Sigmoid colon (tissue), 6 donors: ENCODE measurements at regions not wholly inside any gene's neighbourhood (a gene's known extent, or its start where the extent isn't known, plus 50 kb on each side); places are given as distances from the start of the nearest gene placed in this dataset.

ENCODE experiments used
- DNase-seq: peaks from one replicate; pipeline ENCODE4 v3.0.0-alpha.2; 2019
- H3K27ac ChIP-seq, 4 donors: fragments of 200-600 bp; sonication (generic); one replicate each; pipeline ENCODE4 v1.5.1; 2016 to 2019; ENCODE audit warnings: mild to moderate bottlenecking in 1 of 4
- H3K27me3 ChIP-seq, 3 donors: fragments of 200-600 bp; sonication (generic); one replicate each; pipeline ENCODE4 v1.5.1; 2019; ENCODE audit warnings: mild to moderate bottlenecking in 1 of 3
- H3K36me3 ChIP-seq, 4 donors: fragments of 200-600 bp; sonication (generic); one replicate each; pipeline ENCODE4 v1.5.1; 2016 to 2019
- H3K4me1 ChIP-seq, 4 donors: fragments of 200-600 bp; sonication (generic); one replicate each; pipeline ENCODE4 v1.5.1; 2017 to 2019
- H3K4me3 ChIP-seq, 4 donors: fragments of 200-600 bp; sonication (generic); one replicate each; pipeline ENCODE4 v1.5.1; 2017 to 2019; ENCODE audit warnings: mild to moderate bottlenecking in 2 of 4, moderate library complexity in 1 of 4
- H3K9me3 ChIP-seq, 4 donors: fragments of 200-600 bp in 3 of 4; sonication (generic) in 3 of 4; one replicate each; pipeline versions ENCODE4 v1.5.1 to v1.6.1; 2013 to 2019
- EP300 ChIP-seq, 4 donors: sonication (generic); formaldehyde crosslinking; IDR thresholded peaks; one replicate each; pipeline ENCODE4 v1.6.1; 2017; ENCODE audit warnings: antibody characterized with exemption in 4 of 4
- POLR2A ChIP-seq, 2 donors: fragments of 450-650 bp; IDR thresholded peaks; one replicate each; pipeline ENCODE4 v1.6.1; 2016; ENCODE audit warnings: antibody characterized with exemption in 2 of 2, mild to moderate bottlenecking in 2 of 2, moderate library complexity in 2 of 2
- POLR2AphosphoS5 ChIP-seq, 4 donors: sonication (generic); formaldehyde crosslinking; IDR thresholded peaks; one replicate each; pipeline ENCODE4 v1.6.1; 2017; ENCODE audit warnings: antibody characterized with exemption in 4 of 4
- WGBS, 2 donors: extraction: QIAGEN DNeasy Blood & Tissue Kit; methylation state at CpG; one replicate each; pipeline ENCODE4 v1.1.7; 2013; 5-methylcytosine and 5-hydroxymethylcytosine counted together
- intact Hi-C: fragments of 100-400 bp; cut with DNase I; formaldehyde crosslinking; loops from one replicate; pipeline ENCODE4 v1.15.1; 2023
- TF ChIP-seq, protein P1 (sequence below), 4 experiments: fragments of 450-650 bp in 3 of 4; fragments of 200-600 bp in 1 of 4; IDR thresholded peaks; one replicate each; pipeline ENCODE4 v1.5.1; 2016 to 2019; ENCODE audit warnings: antibody characterized with exemption in 4 of 4, mild to moderate bottlenecking in 3 of 4, moderate library complexity in 2 of 4
- donor health status: healthy with polysubstance abuse.
- donor health status: healthy.

DNA sequence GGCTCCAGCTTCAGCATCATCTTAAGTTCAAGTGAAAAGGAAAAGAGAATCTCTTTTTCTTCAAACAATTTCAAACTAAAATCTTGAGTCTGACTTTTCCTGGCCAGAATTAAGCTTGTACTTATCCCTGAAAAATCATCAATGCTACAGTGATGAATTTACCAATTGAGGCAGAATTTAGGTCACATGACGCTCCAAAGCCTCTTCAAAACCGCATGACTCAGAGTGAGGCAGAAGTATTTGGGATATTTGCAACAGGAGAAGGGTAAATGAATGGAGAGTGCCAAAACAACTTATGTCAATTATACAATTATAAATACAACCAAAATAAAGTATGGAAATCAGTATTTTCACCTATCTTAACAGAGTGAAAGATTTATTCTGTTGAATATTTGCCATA lies 515.5 kb downstream of the COL12A1 start:
- intact Hi-C loops, result no loop called here
- H3K9me3 ChIP-seq, result peaks cover 0 to 3% (median 0%) of the 10 kb centered on the region in 4 donors
- 85 to 87% methylated on average over 2 of the region's 2 CpGs for WGBS, 2 donors

DNA sequence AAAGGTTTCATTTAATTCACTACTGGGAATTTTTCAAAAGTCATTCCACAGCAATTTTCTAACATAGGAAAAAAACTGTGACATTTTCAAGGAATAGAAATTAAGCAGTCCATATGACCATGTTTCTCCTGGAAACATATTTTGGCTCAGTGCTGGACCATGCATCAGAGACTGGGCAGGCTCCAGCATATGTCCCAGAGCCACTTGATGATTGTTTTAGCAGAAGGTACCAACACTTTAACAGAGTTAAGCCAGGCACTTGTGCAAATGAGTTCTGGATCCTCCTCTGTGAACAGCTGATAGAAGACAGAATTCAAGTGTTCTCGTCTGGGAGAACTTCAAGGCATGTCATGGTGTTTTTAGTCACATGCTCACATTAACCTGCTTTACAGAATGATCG lies 516.3 kb downstream of the COL12A1 start:
- Histone ChIP-seq H3K9me3 (peaks cover 0 to 3% (median 0%) of the 10 kb centered on the region in 4 donors), H3K27me3 (no peaks in the 10 kb centered on the region), H3K4me1 (no peaks in the 10 kb centered on the region), H3K4me3 (no peak overlapping the region), H3K27ac (no peak overlapping the region), H3K36me3 (no peaks in the 10 kb centered on the region)
- DNase-seq, result no peak
- intact Hi-C loops, result no loop called here
- TF ChIP-seq POLR2A (IDR thresholded peaks at IDR 0.05) (no peak), EP300 (IDR thresholded peaks at IDR 0.05) (no peak), POLR2AphosphoS5 (IDR thresholded peaks at IDR 0.05) (peak in 1 of 4 donors; percentile 48)
- TF ChIP-seq, protein P1, sequence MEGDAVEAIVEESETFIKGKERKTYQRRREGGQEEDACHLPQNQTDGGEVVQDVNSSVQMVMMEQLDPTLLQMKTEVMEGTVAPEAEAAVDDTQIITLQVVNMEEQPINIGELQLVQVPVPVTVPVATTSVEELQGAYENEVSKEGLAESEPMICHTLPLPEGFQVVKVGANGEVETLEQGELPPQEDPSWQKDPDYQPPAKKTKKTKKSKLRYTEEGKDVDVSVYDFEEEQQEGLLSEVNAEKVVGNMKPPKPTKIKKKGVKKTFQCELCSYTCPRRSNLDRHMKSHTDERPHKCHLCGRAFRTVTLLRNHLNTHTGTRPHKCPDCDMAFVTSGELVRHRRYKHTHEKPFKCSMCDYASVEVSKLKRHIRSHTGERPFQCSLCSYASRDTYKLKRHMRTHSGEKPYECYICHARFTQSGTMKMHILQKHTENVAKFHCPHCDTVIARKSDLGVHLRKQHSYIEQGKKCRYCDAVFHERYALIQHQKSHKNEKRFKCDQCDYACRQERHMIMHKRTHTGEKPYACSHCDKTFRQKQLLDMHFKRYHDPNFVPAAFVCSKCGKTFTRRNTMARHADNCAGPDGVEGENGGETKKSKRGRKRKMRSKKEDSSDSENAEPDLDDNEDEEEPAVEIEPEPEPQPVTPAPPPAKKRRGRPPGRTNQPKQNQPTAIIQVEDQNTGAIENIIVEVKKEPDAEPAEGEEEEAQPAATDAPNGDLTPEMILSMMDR (IDR thresholded peaks at IDR 0.05), result no peak
- WGBS, 2 donors, result 69% methylated on average over 2 of the region's 2 CpGs

More for the DNA sequence above, 515.5 kb downstream of the COL12A1 start:
- TF ChIP-seq POLR2AphosphoS5 (IDR thresholded peaks at IDR 0.05) (no peak), POLR2A (IDR thresholded peaks at IDR 0.05) (no peak), EP300 (IDR thresholded peaks at IDR 0.05) (no peak)
- TF ChIP-seq, protein P1 (IDR thresholded peaks at IDR 0.05), result no peak
- no peak for DNase-seq
- Histone ChIP-seq H3K4me1 (no peaks in the 10 kb centered on the region), H3K27ac (no peak overlapping the region), H3K4me3 (no peak overlapping the region), H3K27me3 (no peaks in the 10 kb centered on the region), H3K36me3 (no peaks in the 10 kb centered on the region)

DNA sequence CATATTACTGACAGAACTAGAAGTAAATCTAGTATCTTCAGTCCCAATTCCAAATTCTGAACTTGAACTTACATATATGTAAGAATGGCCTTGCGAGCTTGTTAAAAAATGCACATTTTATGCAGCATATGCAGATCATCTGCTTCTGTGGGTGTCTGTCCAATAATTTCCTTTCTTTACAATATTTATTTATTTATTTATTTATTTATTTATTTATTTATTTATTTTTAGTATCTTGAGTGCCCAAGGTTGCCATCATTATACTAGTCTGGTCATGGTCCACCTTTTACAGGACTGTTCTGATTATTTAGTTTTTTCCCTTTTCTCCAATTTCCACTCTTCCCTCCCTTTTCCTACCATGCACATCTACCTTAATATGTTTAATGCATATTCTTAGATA lies 528.4 kb downstream of the COL12A1 start:
- WGBS, 2 donors, result 62 to 89% methylated on average over 1 of the region's 1 CpG
- TF ChIP-seq, protein P1 (IDR thresholded peaks at IDR 0.05), result no peak
- no peak for TF ChIP-seq POLR2A (IDR thresholded peaks at IDR 0.05)
- no peak for TF ChIP-seq EP300 (IDR thresholded peaks at IDR 0.05)
- TF ChIP-seq POLR2AphosphoS5 (IDR thresholded peaks at IDR 0.05), result no peak
- Histone ChIP-seq H3K4me3 (no peak overlapping the region), H3K27ac (no peak overlapping the region), H3K4me1 (no peaks in the 10 kb centered on the region), H3K9me3 (no peaks in the 10 kb centered on the region), H3K36me3 (no peaks in the 10 kb centered on the region), H3K27me3 (no peaks in the 10 kb centered on the region)
- no peak for DNase-seq
- intact Hi-C loops, result no loop called here

DNA sequence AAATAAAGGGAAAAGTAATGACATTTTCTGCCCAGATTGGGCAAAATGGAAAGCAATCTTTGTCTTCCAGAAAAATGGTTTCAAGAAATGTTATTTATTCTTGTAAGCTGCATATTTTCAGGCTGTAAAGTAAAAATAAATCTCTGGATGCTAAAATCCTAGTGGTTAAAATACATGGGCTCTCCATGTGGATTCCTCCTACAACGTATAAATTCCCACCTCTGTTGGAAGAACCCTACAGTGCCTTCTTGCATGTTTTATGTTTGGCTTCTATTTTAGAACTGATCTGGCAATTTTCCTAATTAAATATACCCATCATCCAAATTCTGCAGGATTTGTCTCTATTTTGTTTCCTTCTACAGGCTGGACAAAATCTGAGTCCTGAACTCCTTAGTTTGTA lies 528.9 kb downstream of the COL12A1 start:
- no peak for DNase-seq
- Histone ChIP-seq H3K9me3 (no peaks in the 10 kb centered on the region), H3K27me3 (no peaks in the 10 kb centered on the region), H3K36me3 (no peaks in the 10 kb centered on the region), H3K27ac (no peak overlapping the region), H3K4me1 (peaks cover 0 to under 1% (median 0%) of the 10 kb centered on the region in 4 donors), H3K4me3 (no peak overlapping the region)
- TF ChIP-seq, protein P1 (IDR thresholded peaks at IDR 0.05), result no peak
- no peak for TF ChIP-seq POLR2A (IDR thresholded peaks at IDR 0.05)
- TF ChIP-seq POLR2AphosphoS5 (IDR thresholded peaks at IDR 0.05), result no peak
- TF ChIP-seq EP300 (IDR thresholded peaks at IDR 0.05), result no peak
- intact Hi-C loops, result no loop called here
- WGBS, 2 donors, result 69 to 85% methylated on average over 1 of the region's 1 CpG

DNA sequence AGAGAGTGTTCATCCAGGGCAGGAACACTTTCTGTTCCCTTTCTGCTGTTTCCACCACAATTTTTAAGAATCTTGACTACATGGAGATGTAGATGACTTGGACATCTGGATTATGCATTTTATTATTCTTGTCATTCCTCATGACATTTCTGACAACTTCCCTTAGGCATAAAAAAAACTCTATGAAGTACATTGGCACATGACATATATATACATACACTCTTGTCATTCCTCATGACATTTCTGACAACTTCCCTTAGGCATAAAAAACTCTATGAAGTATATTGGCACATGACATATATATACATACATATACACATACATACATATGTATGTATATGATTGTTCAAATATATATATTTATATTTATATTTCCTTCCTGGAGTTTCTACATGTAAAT lies 531.5 kb downstream of the COL12A1 start:
- Histone ChIP-seq H3K36me3 (no peaks in the 10 kb centered on the region), H3K4me1 (peaks cover 0 to 7% (median 0%) of the 10 kb centered on the region in 4 donors), H3K27ac (no peak overlapping the region), H3K4me3 (no peak overlapping the region), H3K27me3 (no peaks in the 10 kb centered on the region), H3K9me3 (no peaks in the 10 kb centered on the region)
- no peak for DNase-seq
- intact Hi-C loops, result no loop called here
- TF ChIP-seq EP300 (IDR thresholded peaks at IDR 0.05) (no peak), POLR2A (IDR thresholded peaks at IDR 0.05) (no peak), POLR2AphosphoS5 (IDR thresholded peaks at IDR 0.05) (no peak)
- TF ChIP-seq, protein P1 (IDR thresholded peaks at IDR 0.05), result no peak
